SK-N-SH (cell line): ENCODE measurements at regions not wholly inside any gene's neighbourhood (a gene's known extent, or its start where the extent isn't known, plus 50 kb on each side); places are given as distances from the start of the nearest gene placed in this dataset.

Experiments used
- CTCF ChIP-seq: fragments of 200-600 bp; sonication (generic); IDR thresholded peaks from 2 replicates; pipeline ENCODE4 v1.6.1; 2017; ENCODE audit warnings: antibody characterized with exemption, mild to moderate bottlenecking, moderate library complexity
- JUND ChIP-seq: IDR thresholded peaks from 2 replicates; pipeline ENCODE4 v1.4.0; 2012
- MAX ChIP-seq: IDR thresholded peaks from 2 replicates; pipeline ENCODE4 v1.4.0; 2012; ENCODE audit warnings: low read depth
- SIN3A ChIP-seq: IDR thresholded peaks from 2 replicates; pipeline ENCODE4 v1.6.1; 2012; ENCODE audit warnings: low read depth, mild to moderate bottlenecking, low read length, moderate library complexity, borderline replicate concordance
- YY1 ChIP-seq: IDR thresholded peaks from 2 replicates; pipeline ENCODE4 v1.4.0; 2012; ENCODE audit warnings: low read depth, mild to moderate bottlenecking

GRCh38 chr22:48547971-48548370 is 1279.7 kb downstream of the BRD1 start:
- no peak for TF ChIP-seq YY1
- no peak for TF ChIP-seq JUND
- TF ChIP-seq SIN3A = no peak
- TF ChIP-seq CTCF = no peak
- no peak for TF ChIP-seq MAX
